Inflammatory macrophage treated with lipopolysaccharide for 1 hour (primary cell): ENCODE measurements at regions not wholly inside any gene's neighbourhood (a gene's known extent, or its start where the extent isn't known, plus 50 kb on each side); places are given as distances from the start of the nearest gene placed in this dataset.
A peak's percentile ranks its signal among the peaks of the same experiment; 100 is the strongest.
"Not testable (repeated sequence)": the region's sequence is repeated elsewhere in the genome, so short reads cannot be mapped to it uniquely, and the experiment has no call there.

Experiments
- DNase-seq, 2 donors: peaks; one replicate each; pipeline ENCODE4 v3.0.0-alpha.2; 2020 to 2022

DNA sequence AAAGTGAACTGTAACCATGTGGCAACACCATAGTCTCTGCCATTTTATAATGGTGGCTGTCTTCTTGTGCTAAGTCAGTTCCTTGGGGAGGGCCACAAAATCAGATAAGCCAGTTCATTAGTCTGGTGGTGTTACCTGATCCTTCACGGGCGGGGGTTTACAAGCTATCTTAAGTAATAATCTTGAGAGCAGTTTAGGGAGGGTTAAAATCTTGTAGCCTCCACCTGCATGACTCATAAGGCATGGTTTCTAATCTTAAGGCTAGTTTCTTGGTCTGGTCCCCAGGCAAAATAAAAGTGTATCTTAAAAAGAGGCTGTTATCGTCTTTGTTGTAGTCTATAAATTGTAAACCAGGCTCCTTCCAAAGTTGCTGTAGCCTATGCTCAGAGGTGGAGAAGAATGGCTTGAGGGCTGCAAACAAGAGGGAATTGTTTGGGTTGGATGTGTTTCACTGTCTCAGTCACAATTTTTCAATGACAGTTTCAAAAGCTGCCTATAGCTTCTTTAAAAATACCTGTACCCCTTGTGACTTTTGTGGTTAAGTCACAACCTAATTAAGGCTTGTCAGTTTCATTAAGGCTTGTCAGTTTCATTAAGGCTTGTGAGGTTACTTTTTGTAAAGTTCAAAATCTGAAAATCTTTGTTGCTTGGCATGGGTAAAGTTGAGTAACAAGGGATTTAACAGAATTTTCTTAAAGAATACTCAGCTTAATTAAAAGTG lies 135.7 kb downstream of the RPS4Y2 start:
- DNase-seq, result no peak

DNA sequence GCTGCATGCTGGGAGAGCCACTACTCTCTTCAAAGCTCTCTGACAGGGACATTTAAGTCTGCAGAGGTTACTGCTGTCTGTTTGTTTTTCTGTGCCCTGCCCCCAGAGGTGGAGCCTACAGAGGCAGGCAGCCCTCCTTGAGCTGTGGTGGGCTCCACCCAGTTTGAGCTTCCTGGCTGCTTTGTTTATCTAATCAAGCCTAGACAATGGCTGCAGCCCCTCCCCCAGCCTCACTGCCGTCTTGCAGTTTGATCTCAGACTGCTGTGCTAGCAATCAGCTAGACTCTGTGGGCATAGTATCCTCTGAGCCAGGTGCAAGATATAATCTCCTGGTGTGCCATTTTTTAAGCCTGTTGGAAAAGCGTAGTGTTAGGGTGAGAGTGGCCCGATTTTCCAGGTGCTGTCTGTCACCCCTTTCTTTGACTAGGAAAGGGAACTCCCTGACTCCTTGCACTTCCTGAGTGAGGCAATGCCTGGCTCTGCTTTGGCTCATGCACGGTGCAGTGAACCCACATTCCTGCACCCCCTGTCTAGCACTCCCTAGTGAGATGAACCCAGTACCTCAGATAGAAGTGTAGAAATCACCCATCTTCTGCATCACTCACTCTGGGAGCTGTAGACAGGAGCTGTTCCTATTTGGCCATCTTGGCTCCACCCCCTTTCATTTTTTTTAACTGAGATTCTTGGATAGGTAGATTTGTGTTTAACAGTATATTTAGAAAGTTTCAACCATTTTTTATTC lies 169.6 kb downstream of the RPS4Y2 start:
- not testable (repeated sequence) for DNase-seq

DNA sequence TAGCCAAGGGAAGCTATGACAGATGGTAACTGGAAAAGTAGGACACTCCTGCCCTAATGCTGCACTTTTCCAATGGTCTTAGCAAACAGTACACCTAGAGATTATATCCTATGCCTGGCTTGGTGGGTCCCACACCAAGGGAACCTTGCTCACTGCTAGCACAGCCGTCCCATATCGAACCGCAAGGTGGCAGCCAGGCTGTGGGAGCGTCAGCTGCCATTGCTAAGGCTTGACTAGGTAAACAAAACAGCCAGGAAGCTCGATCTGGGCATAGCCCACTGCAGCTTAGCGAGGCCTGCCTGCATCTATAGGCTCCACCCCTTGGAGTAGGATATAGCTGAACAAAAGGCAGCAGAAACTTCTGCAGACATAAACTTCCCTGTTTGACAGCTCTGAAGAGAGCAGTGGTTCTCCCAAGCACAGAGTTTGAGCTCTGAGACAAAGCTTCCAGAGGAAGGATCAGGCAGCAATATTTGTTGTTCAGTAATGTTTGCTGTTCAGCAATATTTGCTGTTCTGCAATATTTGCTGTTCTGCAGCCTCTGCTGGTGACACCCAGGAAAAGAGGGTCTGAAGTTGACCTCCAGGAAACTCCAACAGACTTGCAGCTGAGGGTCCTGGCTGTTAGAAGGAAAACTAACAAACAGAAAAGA lies 173.9 kb downstream of the RPS4Y2 start:
- DNase-seq, result no peak

DNA sequence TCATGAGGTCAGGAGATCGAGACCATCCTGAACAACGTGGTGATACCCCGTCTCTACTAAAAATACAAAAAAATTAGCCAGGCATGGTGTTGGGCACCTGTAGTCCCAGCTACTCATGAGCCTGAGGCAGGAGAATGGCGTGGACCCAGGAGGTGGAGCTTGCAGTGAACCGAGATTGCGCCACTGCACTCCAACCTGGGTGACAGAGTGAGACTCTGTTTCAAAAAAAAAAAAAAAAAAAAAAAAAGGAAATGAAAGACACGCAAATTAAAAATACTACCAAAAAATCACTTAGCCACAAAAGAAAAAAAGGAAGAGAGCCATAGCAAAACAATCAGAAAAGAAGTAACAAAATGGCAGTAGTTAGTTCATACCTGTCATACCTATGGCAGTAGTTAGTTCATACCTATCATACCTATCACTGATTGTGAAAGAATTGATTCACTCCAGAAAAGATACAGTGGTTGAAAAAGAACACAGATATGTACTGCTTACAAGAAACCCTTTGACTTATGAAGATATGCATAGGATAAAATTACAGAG lies 180.9 kb downstream of the RPS4Y2 start:
- DNase-seq, result not testable (repeated sequence)

DNA sequence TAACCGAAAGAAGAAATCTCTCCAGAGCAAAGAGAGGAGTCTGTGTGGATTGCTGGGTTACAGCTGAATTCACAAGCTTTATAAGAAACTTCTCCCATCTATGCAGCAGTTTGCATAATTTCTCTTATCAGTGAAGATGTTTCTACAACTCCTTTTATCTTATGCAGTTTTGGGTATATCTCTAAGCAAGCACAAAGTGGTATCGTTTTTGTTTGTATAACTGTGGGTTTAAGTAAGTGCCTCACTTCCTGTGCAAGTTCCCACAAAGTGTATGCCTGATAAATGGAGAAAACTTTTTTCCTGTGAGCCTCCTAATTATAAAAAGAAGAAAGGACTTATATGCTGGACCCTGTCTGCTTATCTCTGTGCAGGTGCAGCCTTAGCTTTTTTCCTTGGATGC lies 205.6 kb downstream of the RPS4Y2 start:
- DNase-seq, result no peak

DNA sequence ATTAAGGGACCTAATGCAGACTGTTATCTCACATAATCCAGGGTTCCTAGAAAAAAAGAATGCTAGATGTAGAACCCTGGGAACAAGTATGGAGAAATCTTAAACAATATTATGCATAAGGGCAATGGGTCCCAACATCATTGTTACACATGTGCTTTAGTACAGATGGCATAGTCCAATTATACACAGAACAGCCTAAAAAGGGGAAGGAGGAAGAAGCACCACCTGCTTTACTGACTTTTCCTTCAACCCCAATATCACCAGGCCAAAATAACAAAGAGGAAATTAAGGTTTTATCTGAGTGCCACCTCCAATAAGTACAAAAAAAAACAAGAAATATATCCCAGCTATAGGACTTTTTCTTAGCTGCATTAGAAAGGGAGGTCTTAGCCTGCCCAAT lies 211.9 kb downstream of the RPS4Y2 start:
- no peak for DNase-seq

DNA sequence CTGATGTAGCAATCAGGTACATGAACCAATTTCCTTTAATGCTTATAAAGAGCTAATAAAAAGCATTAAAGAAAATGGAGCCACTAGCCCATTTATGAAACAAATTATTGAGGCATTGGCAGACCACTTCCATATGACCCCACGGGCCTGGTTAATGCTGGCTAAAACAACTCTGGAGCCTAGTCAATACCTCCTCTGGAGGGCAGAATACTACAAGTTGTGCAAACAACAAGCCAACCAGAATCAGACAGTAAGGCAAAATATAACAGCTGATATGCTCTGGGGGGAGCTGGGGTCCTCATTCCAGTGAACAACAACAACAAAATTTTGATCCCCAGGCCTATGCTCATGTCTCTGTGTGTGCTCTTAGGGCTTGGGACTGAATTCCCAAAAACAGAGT lies 212.3 kb downstream of the RPS4Y2 start:
- DNase-seq, result no peak

DNA sequence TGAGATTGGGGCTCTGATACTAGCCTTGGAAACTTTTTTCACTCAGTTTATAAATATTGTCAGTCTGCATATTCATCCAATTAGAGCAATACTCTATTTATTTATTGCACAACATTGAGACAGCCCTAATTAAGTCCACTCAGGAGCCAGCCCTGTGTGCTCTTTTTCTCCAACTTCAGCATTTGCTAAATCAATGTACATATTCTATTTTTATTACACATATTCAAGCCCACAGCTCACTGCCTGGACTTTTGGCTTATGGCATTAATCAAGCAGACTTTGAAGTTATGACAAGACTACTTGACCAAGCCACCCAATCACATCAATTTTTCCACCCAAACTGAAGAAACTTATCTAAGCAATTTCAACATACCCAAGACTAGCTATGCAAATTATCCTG lies 215.5 kb downstream of the RPS4Y2 start:
- peak in 1 of 2 donors; percentile 5 for DNase-seq

DNA sequence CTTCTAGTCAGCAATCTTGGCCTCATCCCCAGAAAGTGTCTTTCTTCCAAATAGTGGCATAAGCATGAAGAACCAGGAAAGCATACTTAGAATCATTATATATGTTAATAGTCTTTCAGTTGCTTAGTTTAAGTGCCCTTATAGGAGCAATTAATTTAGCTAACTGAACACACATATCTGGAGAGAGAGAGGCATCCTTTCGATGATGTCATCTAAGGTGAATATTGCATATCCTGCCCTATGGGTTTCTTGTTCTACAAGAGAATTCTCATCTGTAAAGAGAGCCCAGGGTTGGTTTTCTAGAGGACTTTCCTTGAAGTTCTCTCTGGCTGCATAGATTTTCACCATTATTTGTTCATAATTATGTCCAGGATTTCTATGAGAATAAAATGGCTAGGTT lies 230.1 kb downstream of the RPS4Y2 start:
- DNase-seq, result no peak

DNA sequence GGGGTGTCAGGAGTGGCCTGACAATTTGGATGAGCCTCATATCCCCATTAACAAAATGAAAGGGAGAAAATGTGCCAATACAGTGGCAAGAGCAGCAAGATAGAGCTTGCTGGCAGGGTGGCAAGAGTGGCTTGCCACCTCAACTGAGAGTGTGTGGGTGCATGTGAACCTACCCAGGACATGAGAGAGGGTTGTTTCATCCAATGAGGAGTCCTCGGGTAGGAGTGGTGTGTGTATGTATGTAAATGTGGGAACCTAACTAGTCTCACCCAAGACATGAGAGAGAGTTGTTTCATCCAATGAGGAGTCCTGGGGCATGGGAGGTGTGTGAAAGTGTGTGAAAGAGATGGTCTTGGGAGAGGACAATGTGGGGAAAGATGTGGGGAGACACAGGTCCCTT lies 234.2 kb downstream of the RPS4Y2 start:
- DNase-seq, result no peak

DNA sequence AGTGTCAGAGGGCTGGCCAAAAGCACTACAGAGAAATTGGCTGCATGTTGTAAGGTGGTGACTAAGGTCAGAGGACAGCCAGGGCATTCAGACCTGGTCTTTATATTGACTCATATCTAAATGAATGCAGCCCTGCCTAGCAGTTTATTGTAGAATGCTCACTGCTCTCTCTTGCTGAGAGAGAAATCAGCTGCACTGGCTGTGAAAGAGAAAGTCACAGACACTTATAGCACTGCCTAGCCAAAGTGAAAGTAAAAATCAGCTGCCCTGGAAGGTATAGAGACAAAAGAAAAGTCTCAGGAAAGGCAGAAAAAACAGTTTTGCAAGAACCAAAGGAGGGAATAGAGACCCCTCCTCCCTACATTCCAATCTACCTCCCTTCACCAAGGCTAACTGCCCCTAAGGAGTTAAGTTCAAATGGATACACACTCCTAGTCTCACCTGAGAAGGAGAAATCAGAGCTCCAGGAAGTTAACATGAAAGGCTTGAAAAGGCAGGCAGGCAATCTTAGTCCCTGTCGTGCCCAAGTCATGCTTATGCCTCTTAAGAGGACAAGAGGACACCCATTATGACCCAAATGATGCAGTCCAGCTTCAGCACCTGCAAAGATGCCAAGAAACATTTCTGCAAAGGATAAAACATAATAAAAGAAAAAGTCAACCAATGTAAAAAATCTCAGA lies 235.1 kb downstream of the RPS4Y2 start:
- DNase-seq, result no peak

DNA sequence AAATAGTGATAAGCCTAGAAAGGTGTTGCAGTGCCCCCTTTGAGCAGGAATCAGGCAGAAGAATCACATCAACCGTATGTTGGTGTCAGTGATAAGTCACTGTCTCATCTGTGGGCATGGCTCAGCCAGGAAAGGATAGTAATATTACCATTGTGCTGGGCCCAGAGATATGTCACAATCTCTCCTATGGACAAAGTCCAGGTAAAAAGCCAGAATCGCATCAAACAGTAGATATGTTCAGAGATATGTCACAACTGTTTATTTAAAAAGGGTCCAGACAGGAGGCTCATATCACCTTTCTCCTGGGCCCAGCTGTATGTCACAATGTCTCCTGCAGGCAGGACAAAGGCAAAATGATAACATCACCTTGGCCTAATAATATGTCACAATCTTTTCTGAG lies 241.4 kb downstream of the RPS4Y2 start:
- DNase-seq, result no peak

DNA sequence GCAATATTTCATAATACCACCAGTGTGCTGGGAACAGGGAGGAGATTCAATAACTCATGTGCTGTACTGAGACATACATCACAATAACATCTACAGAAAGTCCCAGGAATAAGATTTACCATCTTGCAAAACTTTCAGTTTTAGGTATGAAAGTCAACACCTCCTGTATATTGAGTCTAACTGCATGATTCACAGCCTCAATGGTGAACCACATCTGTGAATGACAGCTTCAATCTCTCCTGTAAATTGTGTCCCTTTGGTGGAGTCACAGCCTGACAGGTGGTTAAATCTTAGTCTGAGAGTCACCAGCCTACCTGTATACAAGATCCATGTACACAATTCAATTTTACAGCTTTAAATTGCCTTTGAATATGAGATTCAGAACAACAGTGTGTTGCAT lies 242.1 kb downstream of the RPS4Y2 start:
- DNase-seq, result no peak

DNA sequence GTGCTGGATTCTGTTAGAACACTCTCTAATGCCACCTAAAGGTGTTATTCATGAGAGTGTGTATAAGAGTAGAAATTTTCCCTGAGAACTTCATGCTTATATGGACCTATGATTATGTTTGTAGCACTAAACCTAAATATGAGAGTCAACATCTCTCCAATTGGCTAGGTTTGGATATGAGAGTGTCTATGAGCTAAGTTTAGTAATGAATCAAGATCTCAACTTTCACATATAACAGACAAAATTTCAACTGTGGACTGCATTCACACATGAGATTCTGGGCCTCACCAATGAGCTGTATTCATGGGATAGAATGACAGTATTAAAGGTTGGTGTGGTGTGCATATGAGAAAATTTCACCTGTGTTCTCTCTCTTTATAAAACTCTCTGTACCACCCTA lies 242.6 kb downstream of the RPS4Y2 start:
- no peak for DNase-seq

DNA sequence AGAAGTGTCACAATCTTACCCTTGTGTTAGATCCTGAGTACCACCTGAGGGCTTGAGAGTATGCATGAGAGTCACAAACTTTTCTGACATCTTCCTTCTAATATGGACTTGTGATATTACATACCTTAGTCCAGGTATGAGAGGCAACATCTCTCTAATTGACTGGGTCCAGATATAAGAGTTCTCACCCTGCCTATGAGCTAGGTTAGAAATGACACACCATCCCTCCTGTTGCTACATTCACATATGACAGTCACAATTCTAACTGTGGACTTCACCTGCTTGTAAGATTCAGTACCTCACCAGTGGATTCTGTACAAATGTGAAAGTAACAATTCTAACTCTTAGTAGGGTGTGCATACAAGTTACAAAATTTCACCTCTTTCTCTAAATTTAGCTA lies 245.2 kb downstream of the RPS4Y2 start:
- DNase-seq, result no peak

DNA sequence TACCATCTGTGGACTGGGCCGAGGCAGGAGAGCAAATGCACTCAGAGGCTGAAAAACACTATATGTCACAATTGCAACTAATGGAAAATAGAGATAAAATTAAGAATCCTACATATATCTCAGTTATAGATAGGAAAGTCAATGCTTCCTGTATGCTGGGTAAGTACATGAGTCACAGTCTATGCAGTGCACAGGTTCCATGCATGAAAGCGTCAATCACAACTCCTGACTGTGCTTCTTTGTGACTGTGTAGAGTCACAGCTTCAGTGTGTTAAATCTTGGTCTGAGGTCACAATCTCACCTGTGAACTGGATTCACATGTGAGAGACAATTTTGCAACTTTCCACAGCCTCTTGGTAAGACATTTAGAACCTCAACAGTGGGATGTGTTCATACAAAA lies 247.2 kb downstream of the RPS4Y2 start:
- DNase-seq, result no peak

DNA sequence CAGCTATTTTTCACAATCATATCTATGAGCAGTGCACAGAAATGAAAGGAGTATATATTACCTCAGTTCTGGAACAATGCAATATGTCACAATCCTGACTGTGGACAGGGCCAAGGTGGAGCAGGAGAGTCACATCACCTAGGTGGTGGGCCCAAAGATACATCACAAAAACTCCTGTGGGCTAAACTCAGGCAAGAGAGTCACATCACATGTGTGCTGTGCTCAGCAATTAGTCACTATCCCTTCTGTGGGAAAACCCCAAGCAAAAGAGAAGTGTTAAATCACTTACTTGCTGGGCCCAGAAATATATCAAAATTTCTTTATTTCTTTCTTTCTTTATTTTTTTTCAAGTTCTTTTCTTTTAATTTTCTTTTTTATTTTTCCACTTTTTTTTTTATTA lies 249.6 kb downstream of the RPS4Y2 start:
- peak; percentile 14 to 37 for DNase-seq

DNA sequence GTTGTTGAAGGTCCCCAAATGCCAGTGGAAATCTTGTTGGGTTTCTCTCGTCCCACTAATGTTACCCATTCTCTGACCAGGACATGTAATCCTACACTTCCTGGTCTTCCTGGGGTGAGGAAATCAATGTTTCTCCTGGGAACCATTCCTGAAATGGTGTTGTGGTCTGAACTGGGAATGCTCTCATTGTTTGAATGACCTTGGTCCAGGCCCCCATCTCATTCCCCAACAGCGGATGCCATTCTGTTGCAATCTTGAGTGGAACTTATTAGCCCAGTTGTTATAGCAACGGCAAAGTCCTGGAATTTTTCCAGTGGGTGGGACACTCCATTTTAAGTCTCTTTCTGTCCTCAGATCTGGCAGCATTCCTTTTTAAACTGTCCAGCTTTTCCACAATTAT lies 265.9 kb downstream of the RPS4Y2 start:
- no peak for DNase-seq

DNA sequence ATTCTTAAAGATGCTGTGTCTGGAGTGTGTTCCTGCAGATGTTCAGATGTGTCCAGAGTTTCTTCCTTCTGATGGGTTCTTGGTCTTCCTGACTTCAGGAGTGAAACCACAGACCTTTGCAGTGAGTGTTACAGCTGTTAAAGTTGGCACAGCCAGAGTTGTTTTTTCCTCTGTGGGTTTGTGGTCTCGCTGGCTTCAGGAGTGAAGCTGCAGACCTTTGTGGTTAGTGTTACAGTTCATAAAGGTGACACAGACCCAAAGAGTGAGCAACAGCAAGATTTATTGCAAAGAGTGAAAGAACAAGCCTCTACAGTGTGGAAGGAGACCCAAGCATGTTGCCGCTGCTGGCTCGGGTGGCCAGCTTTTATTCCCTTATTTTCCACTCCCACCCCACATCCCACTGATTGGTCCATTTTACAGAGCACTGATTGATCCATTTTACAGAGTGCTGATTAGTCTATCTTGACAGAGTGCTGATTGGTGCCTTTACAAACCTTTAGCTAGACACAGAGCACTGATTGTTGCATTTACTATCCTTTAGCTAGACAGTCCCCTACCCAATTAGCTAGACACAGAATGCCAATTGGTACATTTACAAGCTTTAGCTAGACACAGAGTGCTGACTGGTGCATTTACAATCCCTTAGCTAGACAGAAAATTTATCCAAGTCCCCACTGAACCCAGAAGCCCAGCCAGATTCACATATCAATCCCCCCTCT lies 266.6 kb downstream of the RPS4Y2 start:
- DNase-seq, result no peak

DNA sequence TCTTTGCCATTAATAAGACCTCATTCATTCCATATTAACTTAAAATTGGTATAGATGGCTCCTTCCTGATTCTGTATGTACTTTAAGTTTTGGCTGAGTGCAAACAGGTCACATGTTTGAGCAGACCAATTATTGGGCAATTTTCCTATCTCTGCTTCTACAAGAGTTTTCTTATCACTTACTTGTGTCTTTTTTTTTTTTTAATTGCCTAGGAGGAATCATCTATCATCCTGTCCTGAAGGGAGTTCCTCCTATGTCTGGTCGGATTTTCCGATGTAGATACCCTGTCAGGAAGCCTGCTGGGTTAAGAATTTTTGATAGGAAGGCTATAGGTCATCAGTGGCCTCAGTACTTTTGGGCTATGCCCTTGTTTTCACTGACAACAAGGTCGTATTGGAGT lies 268.0 kb downstream of the RPS4Y2 start:
- no peak for DNase-seq

DNA sequence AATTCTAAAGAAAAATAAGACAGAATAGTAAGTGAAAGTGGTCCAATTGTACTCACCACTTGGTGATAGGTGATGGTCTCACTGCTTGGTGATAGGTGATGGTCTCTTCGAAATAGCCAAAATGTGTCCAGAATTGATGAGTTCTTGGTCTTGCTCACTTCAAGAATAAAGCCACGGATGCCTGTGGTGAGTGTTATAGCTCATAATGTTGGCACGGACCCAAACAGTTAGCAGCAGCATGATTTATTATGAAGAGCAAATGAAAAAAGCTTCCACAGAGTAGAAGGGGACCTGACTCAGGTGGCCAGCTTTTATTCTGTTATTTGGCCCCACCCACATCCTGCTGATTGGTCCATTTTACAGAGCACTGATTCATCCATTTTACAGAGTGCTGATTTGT lies 272.6 kb downstream of the RPS4Y2 start:
- no peak for DNase-seq

DNA sequence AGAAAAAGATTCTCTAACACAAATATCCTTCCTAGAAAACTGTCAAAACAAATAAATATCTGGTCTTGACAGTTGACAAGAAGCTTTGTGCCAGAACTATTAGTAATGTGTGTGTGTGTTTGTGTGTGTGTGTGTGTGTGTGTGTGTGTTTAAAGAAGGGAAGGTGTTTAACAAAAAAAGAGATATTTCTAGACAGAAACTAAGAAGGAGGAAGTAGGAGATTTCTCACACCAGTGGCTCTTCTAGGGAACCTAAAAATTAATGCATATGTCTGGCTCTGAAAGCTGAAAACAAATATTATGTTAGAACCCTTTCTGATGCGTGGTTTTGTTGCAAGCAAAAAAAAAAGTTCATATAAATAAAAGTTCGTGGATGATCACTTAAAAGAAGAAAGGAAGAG lies 277.5 kb downstream of the RPS4Y2 start:
- DNase-seq, result no peak
